H1 (cell line): ENCODE measurements at regions not wholly inside any gene's neighbourhood (a gene's known extent, or its start where the extent isn't known, plus 50 kb on each side); places are given as distances from the start of the nearest gene placed in this dataset.

Experiments
- SAP30 ChIP-seq: fragments of 300-600 bp; sonication (generic); IDR thresholded peaks from 2 replicates; pipeline ENCODE4 v1.7.1; 2012; ENCODE audit warnings: low read length, moderate library complexity, mild to moderate bottlenecking, inconsistent platforms; ENCODE audit not compliant: insufficient read depth, insufficient replicate concordance

DNA sequence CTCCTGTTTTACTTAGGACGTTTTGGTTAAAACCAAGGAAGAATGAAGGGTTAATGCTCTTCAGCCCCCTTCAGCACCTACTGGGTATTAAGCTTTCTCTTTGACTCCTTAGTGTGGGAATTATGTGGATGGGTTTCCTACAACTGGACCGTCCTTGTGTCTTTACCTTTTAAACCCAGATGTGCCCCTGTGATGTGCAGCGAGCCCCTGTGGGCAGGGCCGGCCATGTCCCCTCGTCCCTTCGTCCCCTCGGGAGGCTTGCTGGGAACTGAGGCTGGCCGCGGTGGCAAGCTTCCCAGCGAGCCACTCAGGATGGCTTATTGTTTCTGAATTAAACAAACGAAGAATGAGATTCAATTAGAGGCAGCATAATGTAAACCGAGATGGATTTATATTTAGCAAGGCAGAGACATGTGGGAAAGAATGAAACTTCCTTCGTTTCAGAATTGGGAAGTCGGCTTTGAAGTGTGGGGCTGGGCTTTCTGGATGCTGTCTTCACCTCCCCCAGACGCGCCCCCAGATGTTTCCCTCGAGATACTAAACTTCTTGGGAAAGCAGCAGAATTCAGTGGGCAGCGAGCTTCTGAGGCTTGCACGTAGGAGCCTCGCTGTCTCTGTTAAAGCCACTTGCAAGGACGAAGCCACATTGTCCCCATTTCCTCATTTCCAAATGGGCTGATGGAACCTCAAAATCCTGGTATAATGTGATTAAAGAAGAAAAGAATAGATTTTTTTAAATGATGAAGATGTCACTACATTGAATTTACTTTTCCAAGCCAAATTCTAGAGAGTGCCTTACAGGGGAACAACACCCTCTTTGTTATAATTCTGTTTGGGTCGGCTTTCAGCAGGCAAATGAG lies 146.0 kb downstream of the VAPA start (continued):
- TF ChIP-seq SAP30: no peak
- TF ChIP-seq, all 59 proteins: peak for 0
